NCI-H2029 (cell line): ENCODE measurements at regions not wholly inside any gene's neighbourhood (a gene's known extent, or its start where the extent isn't known, plus 50 kb on each side); places are given as distances from the start of the nearest gene placed in this dataset.
A peak's percentile ranks its signal among the peaks of the same experiment; 100 is the strongest.

Experiments
- DNase-seq: peaks from one replicate; lab custom pipeline; 2025; lab: John Stamatoyannopoulos, UW

DNA sequence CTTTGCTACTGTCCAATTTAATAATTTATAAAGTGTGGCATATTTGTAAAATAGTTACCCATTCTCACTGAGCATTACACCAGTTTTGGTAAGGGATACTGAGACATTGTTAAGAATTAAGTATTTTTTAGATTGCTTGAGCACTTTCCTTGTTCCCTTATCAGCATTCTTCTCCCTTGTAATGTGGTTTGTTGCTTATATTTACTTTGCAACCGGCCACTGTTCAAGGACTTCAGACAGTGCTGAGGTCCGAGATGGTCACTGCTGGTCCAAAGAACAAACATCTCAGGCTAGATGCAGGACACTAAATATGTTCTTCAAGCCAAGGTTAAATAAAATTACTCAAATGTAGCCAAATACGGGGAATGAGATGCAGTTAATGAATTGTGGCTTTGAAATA, 161.4 kb downstream of the TM9SF2 start:
- no peak for DNase-seq

DNA sequence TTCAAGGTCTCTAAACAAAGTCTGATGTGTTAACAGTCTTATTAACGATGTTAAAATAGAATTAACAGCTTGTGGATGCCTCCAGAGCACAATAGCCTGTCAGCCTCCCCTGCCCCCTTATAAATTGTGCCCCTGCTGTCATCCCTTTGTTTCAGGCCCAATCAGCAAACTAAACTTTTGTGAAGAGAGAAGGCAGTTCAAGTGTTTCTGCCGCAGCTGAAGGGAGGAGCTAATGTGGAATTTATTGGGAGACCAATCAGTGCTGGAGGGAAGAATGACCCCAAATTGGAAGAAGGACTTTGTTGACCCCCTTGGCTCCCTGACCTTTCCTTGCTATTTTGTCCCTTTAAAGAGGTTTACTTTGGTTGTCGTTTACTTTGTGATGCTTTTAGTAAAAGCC, 160.5 kb downstream of the TM9SF2 start:
- no peak for DNase-seq

DNA sequence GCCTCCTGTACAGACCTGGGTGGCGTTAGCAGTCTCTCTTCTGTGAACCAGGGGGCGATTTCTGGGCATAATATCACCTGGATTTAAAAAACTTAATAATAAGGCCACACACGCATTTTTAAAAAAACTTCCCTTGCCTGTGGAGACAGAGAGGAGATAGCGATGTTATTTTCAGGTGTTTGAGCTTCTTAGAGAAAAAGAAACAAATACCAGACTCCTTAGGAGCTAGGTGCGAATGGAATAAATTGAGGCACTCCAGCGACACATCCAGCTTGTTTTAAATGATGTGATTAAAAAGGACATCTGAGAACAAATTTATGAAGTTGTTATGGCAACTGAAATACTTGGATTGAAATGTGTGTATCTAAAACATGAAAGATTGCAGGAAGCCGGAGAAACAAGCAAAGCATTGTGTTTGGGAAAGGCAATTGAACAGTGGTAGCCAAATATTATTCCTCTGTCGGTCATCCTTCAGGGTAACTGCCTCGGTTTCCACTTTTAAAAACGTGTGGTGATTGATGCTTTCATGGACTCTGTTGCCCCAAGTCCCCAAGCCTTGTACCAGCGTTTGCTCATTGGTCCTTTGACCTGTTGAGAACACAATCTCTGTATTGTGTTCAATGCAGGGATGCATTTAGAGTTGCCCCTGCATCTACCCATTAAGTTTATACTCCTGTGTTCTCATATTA, 158.7 kb downstream of the TM9SF2 start:
- DNase-seq, result no peak

DNA sequence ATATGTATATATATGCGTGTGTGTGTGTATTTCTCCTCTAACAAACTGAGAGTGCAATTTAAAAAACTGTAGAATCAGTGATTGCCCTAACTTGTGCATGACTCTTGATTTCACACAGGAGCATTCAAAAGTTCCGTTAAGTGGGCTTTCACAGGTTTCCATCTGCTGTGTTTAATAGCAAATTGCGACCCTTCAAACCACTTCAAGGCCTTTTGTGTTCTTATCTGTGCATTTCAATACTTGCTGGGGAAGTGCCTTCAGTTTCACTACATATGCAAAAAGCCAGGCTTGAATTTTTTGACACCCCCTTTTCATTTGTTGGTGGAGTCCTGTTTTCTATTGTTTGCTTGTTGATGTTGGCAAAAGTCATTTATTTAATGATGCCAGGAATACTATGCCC, 158.0 kb downstream of the TM9SF2 start:
- DNase-seq, result no peak

DNA sequence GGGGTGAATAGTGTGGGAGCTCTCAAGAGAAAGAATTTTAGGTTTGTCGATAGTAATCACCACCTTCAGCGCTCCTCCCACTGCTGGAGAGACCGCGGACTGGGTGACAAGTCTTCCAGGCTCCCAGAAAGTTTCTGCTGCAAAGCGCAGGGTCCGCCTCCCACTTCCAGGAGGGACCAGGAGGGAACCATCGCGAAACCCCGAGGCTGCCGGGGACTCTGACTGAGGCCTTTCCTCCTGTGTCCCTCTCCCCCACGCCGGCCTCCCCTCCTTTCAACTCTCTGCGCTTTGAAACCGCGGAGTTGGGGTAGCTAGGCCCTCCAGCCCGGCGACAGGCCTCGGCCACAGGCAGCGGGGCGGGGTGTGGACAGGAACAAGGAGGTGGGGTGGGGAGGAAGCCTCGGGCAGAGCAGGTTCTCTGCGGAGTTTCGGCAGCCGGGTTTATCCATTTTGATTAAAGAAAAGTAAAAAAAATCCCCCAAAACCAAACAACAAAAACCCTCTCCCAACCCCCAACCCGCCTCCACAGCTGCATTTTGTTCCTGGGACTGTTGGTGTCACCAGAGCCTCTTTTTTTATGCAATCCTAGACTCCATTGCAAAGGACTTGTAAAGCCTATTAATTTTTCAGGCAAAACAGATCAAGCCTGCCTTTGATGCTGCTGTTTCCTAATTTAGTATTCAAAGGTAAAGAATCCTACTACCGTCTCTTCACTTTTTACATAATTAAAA, 157.2 kb downstream of the TM9SF2 start:
- no peak for DNase-seq

DNA sequence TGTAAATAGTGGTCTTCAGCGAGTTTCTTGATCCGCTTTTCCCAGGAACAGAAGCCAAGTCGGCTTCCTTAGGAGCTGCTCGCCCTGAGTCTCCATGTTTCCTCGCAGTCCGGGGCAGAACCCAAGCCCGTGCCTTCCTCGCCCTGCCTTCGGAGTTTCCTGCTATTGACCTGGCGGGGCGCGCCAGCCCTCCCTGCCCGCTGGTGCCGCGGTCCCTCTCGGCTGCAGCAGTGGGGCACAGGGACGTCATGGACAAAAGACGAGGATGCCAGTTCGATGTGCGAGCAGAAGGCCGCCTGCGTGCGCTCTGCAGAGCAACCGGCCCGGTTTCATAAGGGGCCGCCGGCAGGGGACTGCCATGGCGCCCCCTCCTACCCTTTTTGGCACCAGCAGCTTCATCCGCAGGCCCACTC, 156.6 kb downstream of the TM9SF2 start:
- DNase-seq, result no peak

DNA sequence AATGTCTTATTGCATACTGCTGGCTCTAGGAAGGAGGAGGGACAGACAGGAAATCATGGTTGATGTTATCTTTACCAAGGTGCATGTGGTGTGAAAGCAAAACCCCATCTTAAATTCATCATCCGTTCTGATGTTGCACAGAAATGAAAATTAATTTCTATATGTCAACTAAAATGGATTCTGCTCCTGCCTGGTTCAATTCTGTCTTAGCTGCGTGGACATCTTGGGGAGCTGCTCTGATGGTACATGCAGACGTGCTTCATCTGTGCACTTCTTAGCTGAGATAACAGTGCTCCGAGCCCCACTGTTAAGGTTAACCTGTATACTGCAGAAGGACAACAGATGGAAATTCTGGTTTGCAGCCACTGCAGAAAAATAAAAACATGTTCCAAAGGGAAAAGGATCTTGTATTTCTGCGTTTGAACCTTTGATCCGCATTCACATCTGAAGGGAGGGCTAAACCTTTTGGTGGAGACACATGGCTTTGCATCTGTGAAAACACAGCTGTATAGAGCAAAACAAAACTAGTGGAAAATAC, 155.6 kb downstream of the TM9SF2 start:
- no peak for DNase-seq

DNA sequence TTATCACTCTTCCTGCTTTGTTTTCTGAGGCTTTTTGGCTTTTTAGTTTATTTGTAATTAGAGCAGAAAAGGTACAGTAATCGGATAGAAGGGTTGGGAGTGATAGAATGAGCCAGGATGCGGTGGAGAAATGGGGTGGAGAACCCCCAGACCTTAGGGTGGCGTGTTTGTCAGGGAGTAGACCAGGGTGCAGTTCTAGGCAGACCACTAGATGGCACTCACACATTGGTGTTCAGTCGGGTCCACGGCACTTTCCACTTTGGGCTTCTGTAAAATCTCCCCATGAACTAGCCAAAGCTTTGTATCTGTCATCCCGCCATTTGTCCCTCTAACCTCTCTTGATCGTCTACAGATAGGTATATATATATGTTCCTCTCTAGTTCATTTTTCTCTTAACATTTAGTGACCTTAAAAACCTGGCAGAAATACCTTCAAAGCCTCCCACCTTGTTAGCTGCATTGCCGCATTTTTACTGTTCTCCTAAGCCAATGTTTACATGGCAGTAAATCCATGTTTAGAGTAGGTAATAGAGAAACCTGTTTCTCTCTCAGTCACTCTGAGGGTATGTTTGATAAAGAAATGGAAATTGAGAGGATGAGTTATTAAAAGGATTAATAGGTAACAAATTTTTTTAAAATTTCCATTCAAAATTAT, 154.9 kb downstream of the TM9SF2 start:
- peak; percentile 8 for DNase-seq

DNA sequence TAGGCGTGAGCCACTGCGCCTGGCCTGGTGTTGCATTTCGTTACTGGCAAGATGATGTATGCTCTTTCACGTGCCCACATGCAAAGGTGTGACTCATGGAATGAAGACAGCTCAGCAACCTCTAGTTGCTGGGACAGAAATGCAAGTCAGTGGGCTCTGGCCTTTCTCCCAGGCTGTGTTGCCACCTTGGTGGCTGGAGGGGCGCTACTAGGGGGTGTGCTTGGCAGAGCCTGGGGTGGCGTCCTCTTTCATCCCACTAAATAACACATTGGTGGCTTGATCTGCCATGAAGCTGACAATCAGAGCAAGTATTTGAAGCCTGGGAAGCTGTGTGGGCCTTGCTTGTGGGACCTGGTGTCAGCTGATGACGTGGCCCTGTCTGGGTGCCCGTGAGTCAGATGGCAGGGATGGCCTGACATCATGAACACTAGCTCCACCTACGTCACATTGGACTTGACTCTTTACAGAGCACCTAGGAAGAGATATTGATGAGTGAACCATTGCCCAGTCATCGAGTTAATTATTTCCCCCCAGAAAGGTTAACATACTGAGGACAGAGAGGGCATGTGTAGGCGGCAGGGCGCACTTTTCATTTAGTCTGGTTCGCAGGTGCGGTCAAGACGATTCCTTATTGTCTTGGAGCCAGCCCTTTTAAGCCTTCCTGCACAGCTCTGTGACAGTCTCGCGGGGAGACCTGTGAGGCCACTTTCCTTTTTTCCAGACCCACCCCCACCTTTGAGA, 154.2 kb downstream of the TM9SF2 start:
- no peak for DNase-seq

DNA sequence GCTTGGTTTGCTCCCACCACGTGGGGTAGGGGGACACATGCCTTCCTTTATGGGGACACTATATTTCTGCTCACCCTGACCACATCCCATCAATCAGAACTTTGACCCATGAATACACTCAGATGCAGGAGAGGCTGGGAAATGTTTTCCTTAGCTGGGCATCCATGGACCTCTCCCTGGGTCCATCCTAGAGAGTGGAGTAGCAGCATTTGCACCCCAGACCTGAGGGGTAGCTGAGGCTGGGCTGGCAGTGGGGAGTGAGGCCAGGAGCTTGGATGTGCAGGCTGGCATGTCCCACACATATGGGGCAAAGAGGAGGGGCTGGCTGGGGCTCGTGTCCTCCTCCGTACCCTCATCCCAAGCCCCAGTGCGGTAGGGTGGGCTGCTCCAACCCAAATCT, 152.8 kb downstream of the TM9SF2 start:
- DNase-seq, result no peak

DNA sequence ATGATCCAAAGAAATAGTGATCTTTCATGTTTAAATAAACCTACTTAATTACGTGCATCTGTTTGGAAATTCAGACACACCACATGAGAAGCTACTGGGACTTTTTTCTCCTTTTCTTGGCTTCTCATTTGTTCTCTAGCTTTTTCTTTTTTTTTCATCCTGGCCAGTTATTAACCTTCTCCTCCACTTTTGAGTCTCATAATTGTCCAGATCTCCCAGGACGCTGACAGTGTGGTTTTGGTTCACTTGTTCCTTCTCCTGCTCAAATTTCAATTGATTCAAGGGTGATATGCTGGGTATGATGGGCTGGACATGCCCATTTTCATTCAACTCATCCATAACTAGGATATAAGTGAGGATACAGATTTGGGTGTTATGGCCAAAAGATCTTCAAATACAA, 152.3 kb downstream of the TM9SF2 start:
- DNase-seq, result no peak

DNA sequence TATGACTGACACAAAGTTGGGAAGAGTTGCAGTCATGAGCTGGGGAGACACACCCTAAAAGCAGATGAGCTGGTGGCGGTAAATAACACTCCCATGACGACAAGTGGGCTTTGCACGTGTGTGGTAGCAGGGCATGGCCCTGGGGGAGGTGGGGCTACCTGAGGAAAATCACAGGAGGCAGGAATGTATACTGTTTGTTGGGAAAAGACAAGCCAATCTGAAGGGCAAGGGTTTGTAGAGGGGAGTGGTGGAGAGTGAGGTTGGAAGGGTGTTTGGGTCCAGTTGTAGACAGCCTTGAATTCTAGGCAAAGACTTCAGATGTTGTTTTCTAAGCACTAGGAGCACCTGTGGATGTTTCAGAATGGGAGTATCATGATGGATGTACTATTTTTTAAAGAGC, 151.6 kb downstream of the TM9SF2 start:
- DNase-seq, result no peak

DNA sequence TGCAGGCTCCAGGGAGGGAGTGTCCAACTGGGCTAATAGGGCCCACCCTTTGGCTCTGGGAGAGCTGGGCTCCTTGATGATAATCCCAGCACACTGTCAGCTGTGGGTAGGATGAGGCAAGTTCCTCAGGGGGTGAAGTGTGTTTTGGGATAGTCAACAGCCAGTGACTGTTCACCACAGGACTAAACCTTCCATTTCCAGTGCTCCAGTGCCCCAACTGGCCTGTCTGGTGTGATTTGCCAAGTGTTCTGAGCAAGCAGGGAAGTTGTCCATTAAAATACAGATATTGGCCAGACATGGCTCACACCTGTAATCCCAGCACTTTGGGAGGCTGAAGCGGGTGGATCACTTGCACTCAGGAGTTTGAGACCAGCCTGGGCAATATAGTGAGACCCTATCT, 150.9 kb downstream of the TM9SF2 start:
- DNase-seq, result no peak

DNA sequence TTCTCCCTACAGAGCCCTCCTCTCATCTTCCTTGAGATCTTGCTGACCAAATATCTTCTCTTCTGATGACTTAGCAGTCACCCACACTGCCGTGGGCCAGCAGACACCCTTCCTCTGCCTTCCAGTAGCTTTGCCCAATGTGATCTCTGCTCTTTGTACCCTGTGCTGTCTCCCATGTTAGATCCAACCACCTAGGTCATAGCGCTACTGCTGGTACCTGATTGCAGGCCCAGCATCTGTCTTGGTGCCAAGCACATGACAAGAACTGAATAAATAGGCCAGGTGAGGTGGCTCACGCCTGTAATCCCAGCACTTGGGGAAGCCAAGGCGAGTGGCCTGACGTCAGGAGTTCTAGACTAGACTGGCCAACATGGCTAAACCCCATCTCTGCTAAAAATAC, 149.7 kb downstream of the TM9SF2 start:
- no peak for DNase-seq

DNA sequence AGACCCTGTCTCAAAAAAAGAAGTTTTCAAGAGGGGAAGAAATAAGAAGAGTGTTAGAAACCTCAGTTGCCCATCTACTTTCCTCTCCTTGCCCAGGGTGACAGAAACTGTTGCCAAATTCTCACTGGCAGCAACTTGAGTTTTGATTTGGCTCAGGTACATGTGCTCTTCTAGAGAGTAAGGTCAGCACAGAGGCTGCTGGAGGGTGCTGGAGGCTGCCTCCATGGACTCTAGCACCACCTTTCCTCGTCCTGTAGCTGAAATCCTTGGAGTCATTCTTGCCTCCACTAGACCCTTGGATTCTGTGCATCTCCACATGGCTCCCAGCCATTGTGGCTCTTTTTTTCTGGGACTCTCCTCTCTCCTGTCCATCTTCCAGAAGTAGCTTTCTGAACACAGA, 149.1 kb downstream of the TM9SF2 start:
- no peak for DNase-seq

DNA sequence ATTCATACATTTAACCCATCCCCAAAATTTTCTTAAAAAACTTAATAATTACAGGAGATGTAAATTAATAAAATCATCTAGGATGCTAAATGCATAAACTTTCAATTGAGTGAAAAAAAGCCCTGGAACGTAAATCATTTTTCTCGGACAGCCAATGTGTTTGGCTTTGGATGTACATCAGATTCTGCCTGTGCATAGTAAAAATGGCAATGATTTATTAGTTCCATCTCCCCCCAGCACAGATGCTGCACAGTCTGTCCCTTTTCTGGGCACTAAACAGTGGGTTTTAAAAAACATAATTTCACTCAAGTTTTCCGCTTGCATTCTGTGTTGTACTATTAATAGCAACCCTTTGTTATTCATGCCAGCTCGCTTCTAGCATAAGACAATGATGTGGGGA, 147.7 kb downstream of the TM9SF2 start:
- no peak for DNase-seq

DNA sequence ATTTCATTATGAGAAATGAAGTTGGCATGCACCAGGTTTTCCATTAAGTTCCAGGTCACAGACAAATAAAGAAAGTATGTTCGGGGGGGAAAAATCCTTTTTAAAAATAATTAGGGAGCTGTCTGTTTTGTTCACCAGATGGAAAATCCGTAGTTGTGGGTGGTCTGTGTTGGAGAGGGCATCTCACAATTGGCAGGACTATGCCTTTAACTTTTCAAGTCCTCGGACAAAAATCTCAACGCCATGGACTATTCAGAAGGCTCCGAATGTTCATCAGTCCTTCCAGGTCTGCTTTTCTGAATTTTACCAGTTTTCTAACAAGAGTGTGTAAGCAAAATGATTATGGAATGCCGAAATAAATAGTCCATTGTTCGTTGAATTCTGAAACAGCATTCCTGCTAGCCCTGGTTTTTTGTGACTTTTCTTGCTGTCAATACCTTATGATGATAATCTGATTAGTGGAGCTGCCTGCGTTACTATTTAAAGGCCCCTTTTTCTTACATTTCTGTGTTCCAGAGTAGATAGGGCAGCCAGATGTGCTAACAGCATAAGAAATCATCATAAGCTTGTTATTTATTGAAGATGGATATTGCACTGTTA, 146.9 kb downstream of the TM9SF2 start:
- no peak for DNase-seq

DNA sequence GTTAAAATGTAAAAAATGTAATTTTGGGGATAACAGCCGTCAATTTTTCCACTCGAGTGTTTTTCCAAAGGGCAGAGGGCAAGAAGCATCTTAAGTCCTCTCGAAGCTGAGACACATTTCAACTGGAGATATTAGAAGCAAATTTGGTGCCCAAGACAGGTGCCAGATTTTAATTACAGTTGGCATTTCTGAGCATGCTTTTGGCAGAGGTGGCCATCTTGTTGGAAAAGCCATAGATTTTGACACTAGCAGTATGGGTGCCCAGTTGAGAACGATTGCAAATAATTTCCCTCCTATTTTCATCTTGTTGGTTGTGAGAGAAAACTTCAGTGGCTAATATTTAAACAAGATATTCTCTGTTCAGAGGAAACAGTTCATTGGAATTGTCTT, 146.3 kb downstream of the TM9SF2 start:
- no peak for DNase-seq

DNA sequence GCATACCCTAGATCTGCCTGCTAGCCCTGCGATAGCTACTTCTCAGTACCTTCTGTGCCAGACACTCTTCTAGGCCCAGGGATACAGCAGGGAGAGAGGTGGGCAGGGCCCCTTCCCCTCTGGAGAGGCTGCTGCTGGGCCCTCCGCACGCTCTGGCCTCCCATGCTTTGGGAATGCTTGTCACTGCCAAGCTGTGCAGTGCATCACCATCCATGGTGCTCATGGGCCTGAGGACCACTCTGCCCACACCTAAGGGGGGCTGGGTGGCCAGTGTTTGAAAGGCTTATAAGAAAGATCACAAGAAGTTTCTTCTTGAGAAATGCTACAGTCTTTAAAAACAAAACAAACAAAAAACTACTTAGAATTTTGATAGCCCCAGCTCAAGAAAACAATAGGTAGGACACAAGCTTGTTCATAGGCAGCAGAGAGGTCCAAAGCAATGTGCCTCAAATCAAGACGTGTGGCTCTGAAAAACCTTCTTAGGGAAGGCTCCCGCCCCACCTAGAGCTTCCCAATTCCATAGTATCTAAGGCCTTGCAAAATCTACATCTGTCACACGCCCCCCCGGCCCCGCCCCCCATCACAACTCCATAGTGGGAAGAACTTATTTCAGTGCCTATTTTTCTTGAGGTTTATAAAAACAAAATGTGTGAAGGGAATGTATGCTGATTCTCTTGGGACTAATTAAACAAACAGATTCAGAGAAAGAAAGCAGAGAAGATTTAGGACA, 145.8 kb downstream of the TM9SF2 start:
- no peak for DNase-seq

DNA sequence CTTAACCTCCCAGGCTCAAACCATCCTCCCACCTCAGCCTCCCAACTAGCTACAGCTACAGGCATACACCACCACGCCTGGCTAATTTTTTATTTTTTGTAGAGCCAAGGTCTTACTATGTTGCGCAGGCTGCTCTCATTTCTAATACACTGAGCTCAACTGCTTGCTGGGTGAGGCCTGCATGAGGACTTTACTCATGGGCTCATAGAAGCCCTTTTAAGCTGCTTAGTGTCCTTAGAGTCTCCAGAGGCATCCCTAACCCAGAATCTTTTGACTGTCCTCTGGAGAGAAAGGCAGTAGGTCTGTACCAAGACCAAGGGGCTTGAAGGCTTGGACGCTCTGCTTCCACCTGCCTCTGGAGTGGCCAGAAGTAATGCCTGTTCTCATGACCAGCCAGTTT, 141.6 kb downstream of the TM9SF2 start:
- no peak for DNase-seq

DNA sequence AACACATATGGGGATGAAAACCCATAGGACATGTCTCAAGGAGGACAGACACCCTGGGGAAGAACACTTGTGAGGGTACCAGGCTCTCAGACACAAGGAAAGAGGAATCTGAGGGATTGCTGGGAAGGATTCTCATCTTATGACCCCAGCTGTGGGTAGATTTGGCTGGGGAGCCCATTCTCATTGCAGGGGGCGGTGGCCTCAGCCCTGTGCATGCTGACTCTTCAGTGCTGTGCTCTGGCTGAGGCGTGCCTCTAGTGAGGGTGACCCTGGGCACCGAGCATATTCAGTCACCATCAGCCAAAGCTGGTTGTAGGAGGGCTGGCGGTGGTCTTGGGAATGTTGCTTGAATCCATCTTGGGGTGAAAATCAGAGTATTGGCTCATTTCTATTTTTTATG, 140.7 kb downstream of the TM9SF2 start:
- no peak for DNase-seq
